Activated CD4-positive, alpha-beta T cell treated with anti-CD3 and anti-CD28 coated beads, Interleukin-2, amount 50 U/mL, for 48 hours (primary cell): ENCODE measurements at regions not wholly inside any gene's neighbourhood (a gene's known extent, or its start where the extent isn't known, plus 50 kb on each side); places are given as distances from the start of the nearest gene placed in this dataset.
"Not testable (repeated sequence)": the region's sequence is repeated elsewhere in the genome, so short reads cannot be mapped to it uniquely, and the experiment has no call there.

ENCODE experiments used
- DNase-seq, 2 experiments: peaks; one replicate each; pipeline ENCODE4 v3.0.0-alpha.2; 2020

DNA sequence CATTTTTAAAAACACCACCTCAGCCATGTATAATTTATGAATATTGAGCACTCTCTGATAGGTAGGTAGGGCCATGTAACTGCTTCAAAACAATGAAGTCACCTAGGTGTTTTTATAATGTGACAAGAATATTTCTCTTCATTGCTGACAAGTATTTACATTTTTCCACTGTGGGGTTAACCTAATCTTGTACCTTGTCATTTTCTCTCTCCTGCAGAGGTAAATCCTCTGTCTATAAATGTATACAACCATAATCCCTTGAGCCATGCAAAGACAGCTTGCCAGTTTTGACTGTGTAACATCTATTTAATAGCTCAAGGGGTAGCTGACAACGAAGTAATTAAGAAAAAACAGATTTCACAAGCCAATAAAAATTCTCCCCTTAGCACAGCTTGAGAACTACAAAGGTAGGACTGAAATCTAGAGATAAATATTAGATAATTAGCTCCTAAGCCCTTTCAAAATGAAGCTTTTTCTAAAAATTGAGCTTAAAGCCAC lies 137.6 kb upstream of the POGK start:
- DNase-seq, result no peak

DNA sequence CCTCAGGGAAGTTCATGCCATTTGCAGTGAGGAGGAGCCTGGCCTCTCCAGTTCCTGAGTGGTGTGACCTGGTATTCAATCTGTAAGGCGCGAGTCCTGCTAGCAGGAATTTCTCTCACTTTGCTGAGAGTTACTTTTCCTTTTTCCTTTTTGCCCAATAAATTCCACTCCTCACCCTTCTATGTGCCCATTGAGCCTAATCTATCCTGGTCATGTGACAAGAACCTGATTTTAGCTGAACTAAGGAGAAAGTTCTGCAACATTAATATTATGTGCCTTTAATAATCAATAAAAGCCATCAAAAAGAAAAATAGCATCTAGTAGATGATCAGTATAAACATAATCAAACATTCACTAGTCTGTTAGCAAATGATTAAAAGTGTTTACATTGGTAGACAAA lies 136.1 kb upstream of the POGK start:
- DNase-seq, result no peak

DNA sequence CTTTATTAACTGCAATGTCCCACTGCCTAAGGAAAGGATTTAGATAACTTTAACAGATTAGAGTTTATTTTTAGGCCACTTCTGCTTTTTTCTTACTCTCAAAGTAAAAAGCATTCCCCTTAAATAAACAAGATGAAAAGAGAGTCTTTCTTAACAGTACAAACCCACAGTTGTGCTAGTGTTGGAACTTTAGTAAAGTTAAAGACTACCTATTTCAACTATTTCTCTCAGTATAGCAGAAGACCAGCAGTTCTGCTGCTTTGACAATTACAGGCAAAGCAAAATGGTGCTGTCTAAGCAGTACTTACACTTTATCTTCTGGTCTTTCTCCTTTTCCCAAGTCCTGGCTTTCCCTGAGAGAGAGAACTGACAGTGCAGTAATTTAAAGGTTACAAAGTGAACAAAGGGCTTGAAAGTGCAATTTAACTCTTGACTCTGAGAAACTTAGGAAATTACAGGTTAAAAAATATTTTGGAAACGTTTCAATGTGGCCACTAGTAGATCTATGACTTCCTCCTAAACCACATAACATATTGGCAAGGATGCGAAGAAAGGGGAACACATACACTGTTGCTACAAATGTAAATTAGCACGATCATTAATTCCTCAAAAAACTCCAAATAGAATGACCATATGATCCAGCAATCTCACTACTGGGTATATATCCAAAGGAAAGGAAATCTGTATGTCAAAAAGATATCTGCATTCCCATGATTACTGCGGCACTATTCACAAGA lies 135.4 kb upstream of the POGK start:
- DNase-seq, result no peak

DNA sequence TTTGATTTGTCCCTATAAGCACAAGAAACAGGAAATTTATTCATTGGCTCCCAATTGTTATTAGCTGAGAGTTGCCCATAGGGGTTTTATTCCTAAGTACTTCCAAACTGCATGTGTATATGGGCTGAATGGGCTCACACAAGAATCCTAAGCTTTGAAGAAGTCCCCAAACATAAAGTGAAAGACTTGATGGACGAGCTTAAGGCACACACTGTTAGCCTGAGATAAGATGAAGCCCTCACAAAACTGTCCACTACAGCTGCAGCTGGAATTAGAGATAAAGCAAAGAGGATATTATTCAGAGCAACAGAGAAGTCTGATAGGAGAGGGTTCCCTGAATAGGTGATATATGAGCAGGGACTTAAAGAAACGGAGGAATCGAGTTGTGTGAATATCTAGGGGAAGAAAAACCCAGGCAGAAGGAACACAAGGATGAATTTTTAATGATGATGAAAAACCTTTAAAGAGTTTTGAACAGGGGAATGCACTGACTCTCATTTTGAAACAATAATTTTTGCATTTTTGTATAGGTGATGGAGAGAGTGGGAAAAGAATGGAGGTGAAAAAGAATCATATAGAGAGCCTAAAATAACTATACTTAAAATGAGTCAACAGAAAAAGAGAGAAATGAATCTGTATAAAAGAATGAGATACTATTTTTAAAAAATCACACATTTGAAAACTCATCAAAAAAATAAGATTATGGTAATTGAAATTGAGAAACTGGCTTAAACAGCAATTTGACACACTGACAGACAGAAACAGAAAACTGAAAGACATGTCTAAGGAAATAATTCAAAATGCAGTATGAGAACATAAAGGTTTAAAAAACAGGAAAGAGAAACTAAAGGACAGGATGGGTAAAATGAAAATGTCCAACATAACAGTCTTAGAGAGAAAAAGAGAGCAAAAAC lies 133.6 kb upstream of the POGK start:
- DNase-seq, result no peak

DNA sequence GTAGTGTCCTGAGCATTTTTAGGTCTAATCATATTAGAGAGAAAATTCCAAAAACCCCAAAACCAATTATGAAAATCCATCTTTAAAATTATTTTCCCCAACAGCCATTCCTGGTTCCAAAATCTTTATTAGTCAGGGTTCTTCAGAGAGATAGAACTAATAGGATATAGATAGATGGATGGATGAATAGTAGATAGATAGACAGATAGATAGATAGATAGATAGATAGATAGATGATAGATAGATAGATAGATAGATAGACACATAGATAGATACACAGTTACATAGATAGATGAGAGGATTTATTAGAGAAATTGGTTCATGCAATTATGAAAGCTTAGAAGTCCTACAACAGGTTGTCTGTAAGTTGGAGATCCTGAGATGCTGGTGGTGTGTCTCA lies 122.7 kb upstream of the POGK start:
- DNase-seq, result no peak

DNA sequence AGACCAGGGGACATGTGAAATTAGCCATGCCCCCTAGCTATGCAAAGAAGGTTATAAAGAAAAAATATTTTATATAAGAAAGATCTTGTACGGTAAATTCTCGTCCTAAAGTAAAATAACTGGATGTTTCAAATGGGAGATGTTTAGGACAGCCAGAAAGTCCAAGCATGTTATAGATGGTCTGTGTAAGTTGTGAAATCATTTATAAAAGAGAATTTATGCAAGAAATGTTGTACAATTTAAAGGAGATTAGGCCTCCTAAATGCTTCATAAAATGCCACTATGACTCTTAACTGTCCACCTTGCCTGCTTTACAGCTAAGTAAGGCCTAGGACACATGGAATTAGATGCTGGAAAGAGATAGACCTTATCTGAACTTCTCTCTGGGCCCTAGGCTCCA lies 118.1 kb upstream of the POGK start:
- no peak for DNase-seq

DNA sequence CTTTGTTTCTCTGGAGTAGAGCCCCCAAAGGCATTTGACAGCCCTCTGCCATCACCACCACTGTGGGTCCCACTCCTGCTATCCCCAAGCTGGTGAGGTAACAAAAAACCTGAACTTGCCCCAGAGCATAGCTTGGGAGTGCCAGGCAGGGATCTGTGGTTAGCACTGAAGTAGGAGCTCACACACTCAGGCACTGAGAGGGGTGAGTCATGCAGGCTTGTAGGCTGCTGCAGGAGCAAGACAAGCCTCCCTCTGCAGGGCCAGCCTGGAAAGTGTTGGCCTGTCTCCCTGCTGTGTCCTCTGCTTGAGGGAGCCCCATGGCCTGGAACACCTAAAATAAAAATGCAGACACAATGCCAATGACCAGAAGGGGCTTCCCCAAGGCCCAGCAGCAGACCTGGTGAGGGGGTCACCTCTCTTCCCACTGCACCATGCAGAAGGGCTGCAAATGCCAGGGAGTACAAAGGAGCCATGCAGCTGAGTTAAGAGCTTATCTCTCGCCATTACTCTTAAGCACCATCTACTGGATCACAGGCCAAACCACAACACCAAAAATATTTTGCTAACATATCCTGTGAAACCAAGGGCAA lies 108.9 kb upstream of the POGK start:
- no peak for DNase-seq

DNA sequence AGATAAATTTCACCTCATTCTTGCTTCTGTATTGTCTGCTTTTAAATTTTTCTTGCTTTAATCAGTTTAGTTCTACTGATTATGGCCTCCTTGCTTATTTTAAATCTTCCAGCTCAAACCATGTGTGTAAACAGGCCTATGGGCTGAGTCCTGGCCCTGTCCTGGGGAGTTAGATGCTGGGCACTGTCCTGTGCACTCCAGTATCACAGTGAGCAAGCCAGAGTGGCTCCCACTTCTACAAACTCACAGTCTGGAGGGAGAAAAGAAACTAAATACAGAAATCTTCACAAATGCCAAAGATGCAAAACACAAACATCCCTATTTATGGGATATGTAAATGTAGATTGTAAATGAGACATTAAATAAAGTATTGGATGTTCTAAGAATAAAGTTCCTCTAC lies 101.1 kb upstream of the POGK start:
- DNase-seq, result no peak

DNA sequence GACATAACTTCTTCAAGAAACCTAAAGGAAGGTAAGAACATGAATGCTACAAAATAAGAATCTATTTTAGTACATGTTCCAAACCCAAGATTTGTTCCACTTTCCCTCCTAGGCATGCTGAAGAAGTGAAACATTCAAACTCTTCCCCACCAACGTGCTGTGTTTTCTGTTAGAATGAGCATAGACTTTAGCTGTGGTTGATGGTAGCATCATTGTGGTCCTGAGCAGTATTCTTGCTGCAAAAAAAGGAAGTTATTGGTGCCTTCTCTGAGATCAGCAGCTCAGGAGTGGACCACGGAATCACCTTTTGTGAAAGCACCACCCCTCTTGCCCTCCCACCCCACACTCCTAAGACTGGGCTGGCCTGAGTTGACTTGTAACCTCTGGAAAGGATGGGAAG lies 100.4 kb upstream of the POGK start:
- DNase-seq, result no peak

DNA sequence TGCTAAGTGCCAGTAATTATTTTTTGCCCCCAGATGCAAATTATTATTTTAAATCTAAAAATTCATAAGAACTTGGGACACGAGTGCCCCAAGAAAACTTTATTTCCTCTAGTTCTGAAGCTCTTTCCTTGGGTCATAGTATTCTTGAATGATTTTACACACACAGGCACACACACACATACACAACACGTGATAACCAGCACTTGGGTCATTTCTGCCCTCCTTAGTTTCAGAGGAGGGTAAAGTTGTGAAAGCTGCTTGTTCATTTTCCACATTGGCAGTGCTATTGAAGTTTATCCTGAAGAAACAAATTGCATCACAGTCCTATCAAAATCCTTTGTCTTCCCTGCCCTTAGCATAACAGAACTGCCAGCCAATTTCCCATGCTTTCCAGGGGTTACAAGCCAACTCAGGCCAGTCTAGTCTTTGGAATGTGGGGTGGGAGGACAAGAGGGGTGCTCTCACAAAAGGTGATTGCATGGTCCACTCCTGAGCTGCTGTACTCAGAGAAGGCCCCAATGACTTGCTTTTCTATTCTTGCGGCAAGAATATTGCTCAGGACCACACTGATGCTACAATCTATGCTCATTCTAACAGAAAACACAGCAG lies 98.5 kb upstream of the POGK start:
- no peak for DNase-seq

DNA sequence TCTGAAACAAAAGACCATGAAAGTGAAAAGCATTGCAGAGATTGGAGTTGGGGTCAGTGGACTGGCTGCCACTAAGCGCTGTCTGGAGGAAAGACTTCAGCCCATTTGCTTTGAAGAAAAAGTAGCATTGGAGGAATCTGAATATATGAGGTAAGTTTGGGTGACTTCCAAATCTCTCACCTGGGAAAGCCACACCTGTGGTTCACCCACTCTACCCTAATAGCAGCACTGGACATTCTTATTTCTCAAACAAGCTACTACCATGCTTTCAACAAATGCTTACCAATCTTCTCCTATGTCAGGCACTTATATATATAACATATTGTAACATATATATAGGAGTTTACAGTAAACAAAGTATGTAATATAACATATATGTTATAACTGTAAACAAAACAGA lies 76.0 kb upstream of the POGK start:
- DNase-seq, result no peak

DNA sequence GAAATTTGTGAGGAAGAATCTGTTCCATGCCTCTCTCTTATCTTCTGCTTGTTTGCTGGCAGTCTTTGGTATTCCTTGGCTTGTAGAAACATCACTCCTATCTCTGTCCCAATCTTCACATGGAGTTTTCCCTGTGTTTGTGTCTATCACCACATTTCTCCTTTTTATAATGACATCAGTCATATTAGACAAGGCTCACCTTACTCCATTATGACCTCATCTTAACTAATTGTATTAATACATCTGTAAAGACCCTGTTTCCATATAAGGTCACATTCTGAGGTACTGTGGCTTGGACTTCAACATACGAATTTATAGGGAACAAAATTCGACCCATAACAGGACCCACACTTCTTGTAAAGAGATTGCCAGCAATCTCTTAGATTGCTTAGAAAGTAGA lies 72.3 kb upstream of the POGK start:
- no peak for DNase-seq

DNA sequence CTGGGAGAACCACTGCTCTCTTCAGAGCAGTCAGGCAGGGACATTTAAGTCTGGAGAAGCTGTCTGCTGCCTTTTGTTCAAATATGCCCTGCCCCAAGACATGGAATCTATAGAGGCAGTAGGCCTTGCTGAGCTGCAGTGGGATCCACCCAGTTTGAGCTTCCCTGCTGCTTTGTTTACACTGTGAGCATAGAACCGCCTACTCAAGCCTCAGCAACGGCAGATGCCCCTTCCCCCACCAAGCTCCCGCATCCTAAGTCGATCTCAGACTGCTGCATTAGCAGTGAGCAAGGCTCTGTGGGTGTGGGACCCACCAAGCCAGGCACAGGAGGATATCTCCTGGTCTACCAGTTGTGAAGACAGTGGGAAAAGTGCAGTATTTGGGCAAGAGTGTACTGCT lies 54.6 kb upstream of the POGK start:
- not testable (repeated sequence) for DNase-seq

DNA sequence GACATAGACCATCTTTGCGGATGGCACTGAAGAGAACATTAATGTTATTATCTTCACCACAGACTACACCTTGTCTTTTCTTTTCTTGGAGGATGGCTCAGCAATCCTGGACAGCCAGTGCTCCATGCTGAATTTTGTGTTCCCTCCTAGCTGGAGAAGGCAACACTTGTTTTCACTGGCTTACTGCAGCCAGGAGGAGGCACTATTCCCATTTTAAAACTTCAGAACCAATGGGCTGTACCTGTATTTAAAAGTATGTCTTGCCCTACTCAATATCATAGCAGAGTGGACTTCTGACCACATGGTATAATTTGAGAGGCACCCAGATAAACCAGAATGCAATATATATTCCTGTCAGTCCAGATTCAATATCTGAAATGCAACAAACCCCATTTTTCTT lies 53.3 kb upstream of the POGK start:
- no peak for DNase-seq

DNA sequence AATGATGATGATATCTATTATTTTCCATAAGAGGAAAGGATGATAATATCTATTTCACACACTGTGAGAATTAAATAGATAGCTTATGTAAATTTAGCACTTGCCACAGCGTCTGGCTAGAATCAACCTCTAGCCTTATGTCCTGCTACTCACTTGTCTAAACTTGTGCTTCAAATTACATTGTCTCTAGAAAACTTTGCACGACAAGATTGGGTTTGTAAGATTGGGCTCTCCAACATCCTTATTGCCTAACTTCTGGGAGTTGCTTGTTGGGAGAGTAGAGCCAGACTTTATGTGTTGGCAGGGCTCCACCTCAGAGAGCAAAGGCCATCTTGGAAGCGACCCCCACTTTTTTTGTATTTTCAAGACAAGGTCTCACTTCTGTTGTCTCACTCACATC lies 50.0 kb upstream of the POGK start:
- DNase-seq, result no peak
